Heart left ventricle (tissue), 16 donors: ENCODE measurements at regions not wholly inside any gene's neighbourhood (a gene's known extent, or its start where the extent isn't known, plus 50 kb on each side); places are given as distances from the start of the nearest gene placed in this dataset.

Source experiments
- ATAC-seq, 4 donors: fragments of 200-7000 bp; cut with Tn5 transposase; one replicate each; pipeline ENCODE4 v1.9.1; 2020 to 2022; ENCODE audit warnings: moderate library complexity in 4 of 4, mild to moderate bottlenecking in 3 of 4, moderate number of reproducible peaks in 1 of 4
- DNase-seq, 5 donors: peaks; one replicate each; pipeline ENCODE4 v3.0.0-alpha.2; 2020
- H3K27ac ChIP-seq, 12 donors: fragments of 200-600 bp; sonication (generic) in 4 of 12; one replicate each; pipeline versions ENCODE4 v1.5.0 to v1.8.0; 2016 to 2022; ENCODE audit warnings: mild to moderate bottlenecking in 2 of 12
- H3K27me3 ChIP-seq, 9 donors: fragments of 200-600 bp; sonication (generic) in 2 of 9; one replicate each; pipeline versions ENCODE4 v1.5.1 to v1.8.0; 2016 to 2022; ENCODE audit warnings: mild to moderate bottlenecking in 3 of 9
- H3K36me3 ChIP-seq, 9 donors: fragments of 200-600 bp; sonication (generic) in 2 of 9; one replicate each; pipeline versions ENCODE4 v1.5.0 to v1.8.0; 2018 to 2022; ENCODE audit warnings: mild to moderate bottlenecking in 2 of 9
- H3K4me1 ChIP-seq, 12 donors: fragments of 200-600 bp; sonication (generic) in 4 of 12; one replicate each; pipeline versions ENCODE4 v1.5.0 to v1.8.0; 2016 to 2022; ENCODE audit warnings: mild to moderate bottlenecking in 3 of 12
- H3K4me3 ChIP-seq, 12 donors: fragments of 200-600 bp; sonication (generic) in 4 of 12; one replicate each; pipeline versions ENCODE4 v1.5.0 to v1.8.0; 2017 to 2022; ENCODE audit warnings: mild to moderate bottlenecking in 9 of 12, moderate library complexity in 4 of 12
- H3K9me3 ChIP-seq, 12 donors: fragments of 200-600 bp; sonication (generic) in 4 of 12; one replicate each; pipeline versions ENCODE4 v1.5.0 to v1.8.0; 2016 to 2022; ENCODE audit warnings: mild to moderate bottlenecking in 1 of 12
- POLR2A ChIP-seq, 2 donors: fragments of 450-650 bp; IDR thresholded peaks; one replicate each; pipeline ENCODE4 v1.6.1; 2017; ENCODE audit warnings: antibody characterized with exemption in 2 of 2, mild to moderate bottlenecking in 2 of 2, moderate library complexity in 2 of 2
- WGBS, 4 donors: extraction: QIAGEN DNeasy Blood & Tissue Kit in 2 of 4; methylation state at CpG; one replicate each; pipeline versions ENCODE4 v1.1.5 to v1.1.7; 2013 to 2018; 5-methylcytosine and 5-hydroxymethylcytosine counted together
- intact Hi-C, 10 donors: fragments of 100-400 bp; cut with DNase I; formaldehyde crosslinking; loops; one replicate each; pipeline versions ENCODE4 v1.11.1 to v1.14.2; 2022
- TF ChIP-seq, protein P1 (sequence below), 12 donors: fragments of 200-600 bp; sonication (generic) in 4 of 12; IDR thresholded peaks; one replicate each; pipeline versions ENCODE4 v1.5.0 to v1.8.0; 2018 to 2022; ENCODE audit warnings: antibody characterized with exemption in 12 of 12, mild to moderate bottlenecking in 5 of 12
- donor health status: ischemic (EF 13 %, LVEDD 7.1; RV severe dilation, severe dysfunction).
- donor health status: healthy with polysubstance abuse.
- donor health status: DM: no; HTN: yes; CAD: no.
- donor health status: DM: no; HTN: no; CAD: no.
- donor health status: ischemic (EF 25% LVEDD 6.9; RV normal size, moderate dysfunction).
- donor health status: ischemic (EF 25% LVEDD 5.7; RV mildly dilated, moderate dysfunction).
- donor health status: healthy.
- donor health status: DM: yes; HTN: yes; CAD: no.
- donor health status: ischemic (EF 35%, LVEDD 5.7; RV mildly dilated, moderate dysfunction).
- donor health status: nonischemic (EF 11% LVEDD 7.7; RV severe dilation, severe dysfunction).
- donor health status: DM: yes; HTN: yes; CAD: no.
- donor health status: PGD.
- donor health status: ischemic (EF 29% LVEDD 5.4; RV normal size, mild dysfunction).
- donor health status: nonischemic (EF 23%, LVEDD 6.1; RV moderate dilation, normal function).

DNA sequence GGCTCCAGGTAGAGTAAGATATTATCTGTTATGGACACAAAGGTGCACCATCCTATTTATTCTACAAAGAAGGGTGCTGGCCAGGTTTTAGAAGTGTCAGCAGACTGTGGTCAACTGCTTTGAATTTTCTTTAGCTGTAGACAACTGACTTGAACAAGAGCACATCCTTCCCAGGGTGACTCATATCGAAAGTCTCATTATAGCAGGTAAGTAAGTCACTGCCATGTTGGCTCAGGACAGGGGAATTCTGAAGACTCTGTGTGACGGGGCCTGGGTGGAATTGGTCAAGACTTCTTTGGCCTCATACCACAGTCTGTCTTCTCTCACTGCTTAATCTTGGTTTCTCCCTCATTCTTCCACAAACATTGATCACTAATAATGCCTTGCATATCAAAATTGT is 214.5 kb upstream of the CDH9 start:
- intact Hi-C loops = no loop called here
- ATAC-seq = no peak

DNA sequence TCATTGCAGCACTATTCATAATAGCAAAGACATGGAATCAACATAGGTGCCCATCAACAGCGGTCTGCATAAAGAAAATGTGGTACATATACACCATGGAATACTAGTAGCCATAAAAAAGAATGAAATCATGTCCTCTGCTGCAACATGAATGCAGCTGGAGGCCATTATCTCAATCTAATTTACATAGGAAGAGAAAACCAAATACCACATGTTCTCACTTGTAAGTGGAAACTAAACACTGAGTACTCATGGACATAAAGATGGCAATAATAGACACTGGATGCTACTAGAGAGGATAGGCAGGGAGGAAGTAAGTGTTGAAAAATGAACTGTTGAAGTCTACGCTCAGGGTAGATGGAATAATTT is 203.9 kb upstream of the CDH9 start:
- no peak for ATAC-seq
- Histone ChIP-seq H3K4me1 (no peaks in the 10 kb centered on the region), H3K27me3 (no peaks in the 10 kb centered on the region), H3K36me3 (no peaks in the 10 kb centered on the region), H3K27ac (no peak overlapping the region), H3K4me3 (no peak overlapping the region), H3K9me3 (no peaks in the 10 kb centered on the region)
- no peak for DNase-seq
- 77 to 91% (median 82%) methylated on average over 2 of the region's 2 CpGs for WGBS, 4 donors
- intact Hi-C loops = no loop called here
- TF ChIP-seq, protein P1, sequence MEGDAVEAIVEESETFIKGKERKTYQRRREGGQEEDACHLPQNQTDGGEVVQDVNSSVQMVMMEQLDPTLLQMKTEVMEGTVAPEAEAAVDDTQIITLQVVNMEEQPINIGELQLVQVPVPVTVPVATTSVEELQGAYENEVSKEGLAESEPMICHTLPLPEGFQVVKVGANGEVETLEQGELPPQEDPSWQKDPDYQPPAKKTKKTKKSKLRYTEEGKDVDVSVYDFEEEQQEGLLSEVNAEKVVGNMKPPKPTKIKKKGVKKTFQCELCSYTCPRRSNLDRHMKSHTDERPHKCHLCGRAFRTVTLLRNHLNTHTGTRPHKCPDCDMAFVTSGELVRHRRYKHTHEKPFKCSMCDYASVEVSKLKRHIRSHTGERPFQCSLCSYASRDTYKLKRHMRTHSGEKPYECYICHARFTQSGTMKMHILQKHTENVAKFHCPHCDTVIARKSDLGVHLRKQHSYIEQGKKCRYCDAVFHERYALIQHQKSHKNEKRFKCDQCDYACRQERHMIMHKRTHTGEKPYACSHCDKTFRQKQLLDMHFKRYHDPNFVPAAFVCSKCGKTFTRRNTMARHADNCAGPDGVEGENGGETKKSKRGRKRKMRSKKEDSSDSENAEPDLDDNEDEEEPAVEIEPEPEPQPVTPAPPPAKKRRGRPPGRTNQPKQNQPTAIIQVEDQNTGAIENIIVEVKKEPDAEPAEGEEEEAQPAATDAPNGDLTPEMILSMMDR (IDR thresholded peaks at IDR 0.05) = no peak
- TF ChIP-seq POLR2A (IDR thresholded peaks at IDR 0.05) = no peak

More for the DNA sequence above, 214.5 kb upstream of the CDH9 start:
- H3K4me3 ChIP-seq = no peak overlapping the region
- H3K9me3 ChIP-seq = peaks cover 0 to 12% (median 0%) of the 10 kb centered on the region in 12 donors
- WGBS, 4 donors = 63 to 73% (median 71%) methylated on average over 2 of the region's 2 CpGs
- TF ChIP-seq, protein P1 (IDR thresholded peaks at IDR 0.05) = no peak
- TF ChIP-seq POLR2A (IDR thresholded peaks at IDR 0.05) = no peak
- no peaks in the 10 kb centered on the region for H3K36me3 ChIP-seq
- DNase-seq = no peak
- no peaks in the 10 kb centered on the region for H3K27me3 ChIP-seq
- H3K27ac ChIP-seq = no peak overlapping the region
- no peaks in the 10 kb centered on the region for H3K4me1 ChIP-seq

DNA sequence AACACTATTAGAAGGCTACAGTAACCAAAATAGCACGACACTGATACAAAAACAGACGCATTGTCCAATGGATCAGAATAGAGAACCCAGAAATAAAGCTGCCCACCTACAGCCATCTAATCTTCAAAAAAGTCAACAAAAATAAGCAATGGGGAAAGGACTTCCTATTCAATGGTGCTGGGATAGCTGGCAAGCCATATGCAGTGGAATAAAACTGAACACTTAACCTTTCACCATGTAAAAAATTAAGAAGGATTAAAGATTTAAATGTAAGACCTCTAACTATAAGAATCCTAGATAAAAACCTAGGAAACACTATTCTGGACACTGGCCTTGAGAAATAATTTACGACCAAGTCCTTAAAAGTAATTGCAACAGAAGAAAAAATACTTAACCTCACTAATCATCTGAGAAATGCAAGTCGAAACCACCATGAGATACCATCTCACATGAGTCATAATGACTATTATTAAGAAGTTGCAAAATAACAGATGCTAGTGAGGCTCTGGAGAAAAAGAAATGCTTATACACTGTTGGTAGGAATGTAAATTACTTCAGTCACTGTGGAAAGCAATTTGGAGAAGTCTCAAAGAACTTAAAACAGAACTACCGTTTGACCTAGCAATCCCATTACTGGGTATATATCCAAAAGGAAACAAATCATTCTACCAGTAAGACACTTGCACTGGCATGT is 203.3 kb upstream of the CDH9 start:
- H3K4me3 ChIP-seq = no peak overlapping the region
- no peaks in the 10 kb centered on the region for H3K9me3 ChIP-seq
- ATAC-seq (peak in 2 of 4 donors; percentile 39 to 73), DNase-seq (no peak)
- H3K36me3 ChIP-seq = no peaks in the 10 kb centered on the region
- WGBS, 4 donors = 65 to 71% (median 68%) methylated on average over 5 of the region's 5 CpGs
- TF ChIP-seq, protein P1 (IDR thresholded peaks at IDR 0.05) = no peak
- no peak for TF ChIP-seq POLR2A (IDR thresholded peaks at IDR 0.05)
- no peaks in the 10 kb centered on the region for H3K4me1 ChIP-seq
- no peaks in the 10 kb centered on the region for H3K27me3 ChIP-seq
- intact Hi-C loops = no loop called here
- no peak overlapping the region for H3K27ac ChIP-seq

DNA sequence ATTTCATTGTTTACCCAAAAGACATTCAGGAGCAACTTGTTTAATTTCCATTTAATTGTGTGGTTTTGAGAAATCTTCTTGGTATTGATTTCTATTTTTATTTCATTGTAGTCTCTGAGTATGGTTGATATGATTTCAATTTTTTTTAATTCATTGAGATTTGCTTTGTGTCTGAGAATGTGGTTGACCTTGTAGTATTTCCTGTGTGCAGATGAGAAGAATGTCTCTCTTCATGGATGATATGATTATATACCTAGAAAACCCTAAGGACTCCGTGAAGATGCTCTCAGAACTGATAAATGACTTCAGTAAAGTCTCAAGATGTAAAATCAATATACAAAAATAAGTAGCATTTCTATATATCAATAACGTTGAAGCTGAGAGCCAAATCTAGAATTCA is 202.4 kb upstream of the CDH9 start:
- 60 to 67% (median 66%) methylated on average over 2 of the region's 2 CpGs for WGBS, 4 donors
- no peak for ATAC-seq
- no peak for TF ChIP-seq POLR2A (IDR thresholded peaks at IDR 0.05)
- TF ChIP-seq, protein P1 (IDR thresholded peaks at IDR 0.05) = no peak
- Histone ChIP-seq H3K27ac (no peak overlapping the region), H3K9me3 (no peaks in the 10 kb centered on the region), H3K4me1 (no peaks in the 10 kb centered on the region), H3K36me3 (no peaks in the 10 kb centered on the region), H3K27me3 (no peaks in the 10 kb centered on the region), H3K4me3 (no peak overlapping the region)
- no peak for DNase-seq
- intact Hi-C loops = no loop called here
